ENCODE measurements at regions not wholly inside any gene's neighbourhood (a gene's known extent, or its start where the extent isn't known, plus 50 kb on each side); places are given as distances from the start of the nearest gene placed in this dataset.

GRCh38 chr2:66895206-66895605, 460.3 kb downstream of the MEIS1 start:
- no peak for DNase-seq (ENCODE audit: low spot score)
- Mint-ChIP-seq H3K36me3 (ENCODE audit: low read depth, unreplicated experiment) (no peaks in the 10 kb centered on the region), H3K4me1 (ENCODE audit: unreplicated experiment) (no peaks in the 10 kb centered on the region), H3K27ac (ENCODE audit: unreplicated experiment) (no peak overlapping the region), H3K4me3 (ENCODE audit: unreplicated experiment) (no peak overlapping the region), H3K27me3 (ENCODE audit: unreplicated experiment) (no peaks in the 10 kb centered on the region), H3K9me3 (ENCODE audit: unreplicated experiment) (no peaks in the 10 kb centered on the region)
- no peak for TF ChIP-seq CTCF (IDR thresholded peaks at IDR 0.05; ENCODE audit: unreplicated experiment)

- no peak overlapping the region for H3K4me3 Mint-ChIP-seq (ENCODE audit: unreplicated experiment)
- H3K27ac Mint-ChIP-seq (ENCODE audit: unreplicated experiment) = no peak overlapping the region
- H3K36me3 Mint-ChIP-seq (ENCODE audit: low read depth, unreplicated experiment) = no peaks in the 10 kb centered on the region
- TF ChIP-seq CTCF (IDR thresholded peaks at IDR 0.05; ENCODE audit: unreplicated experiment) = no peak
- H3K9me3 Mint-ChIP-seq (ENCODE audit: unreplicated experiment) = no peaks in the 10 kb centered on the region
- H3K4me1 Mint-ChIP-seq (ENCODE audit: unreplicated experiment) = no peaks in the 10 kb centered on the region
- no peak for DNase-seq (ENCODE audit: low spot score)
- no peaks in the 10 kb centered on the region for H3K27me3 Mint-ChIP-seq (ENCODE audit: unreplicated experiment)
These were observed 461.2 kb downstream of the MEIS1 start for GRCh38 chr2:66896131-66896530.

GRCh38 chr2:66897181-66897580, 462.3 kb downstream of the MEIS1 start:
- no peak for DNase-seq (ENCODE audit: low spot score)
- Mint-ChIP-seq H3K36me3 (ENCODE audit: low read depth, unreplicated experiment) (no peaks in the 10 kb centered on the region), H3K4me3 (ENCODE audit: unreplicated experiment) (no peak overlapping the region), H3K4me1 (ENCODE audit: unreplicated experiment) (no peaks in the 10 kb centered on the region), H3K9me3 (ENCODE audit: unreplicated experiment) (no peaks in the 10 kb centered on the region), H3K27me3 (ENCODE audit: unreplicated experiment) (no peaks in the 10 kb centered on the region), H3K27ac (ENCODE audit: unreplicated experiment) (no peak overlapping the region)
- TF ChIP-seq CTCF (IDR thresholded peaks at IDR 0.05; ENCODE audit: unreplicated experiment) = no peak

- Mint-ChIP-seq H3K27me3 (ENCODE audit: unreplicated experiment) (no peaks in the 10 kb centered on the region), H3K4me1 (ENCODE audit: unreplicated experiment) (no peaks in the 10 kb centered on the region), H3K27ac (ENCODE audit: unreplicated experiment) (no peak overlapping the region), H3K9me3 (ENCODE audit: unreplicated experiment) (no peaks in the 10 kb centered on the region), H3K36me3 (ENCODE audit: low read depth, unreplicated experiment) (no peaks in the 10 kb centered on the region), H3K4me3 (ENCODE audit: unreplicated experiment) (no peak overlapping the region)
- no peak for DNase-seq (ENCODE audit: low spot score)
- no peak for TF ChIP-seq CTCF (IDR thresholded peaks at IDR 0.05; ENCODE audit: unreplicated experiment)
These were observed 462.8 kb downstream of the MEIS1 start for GRCh38 chr2:66897691-66898150.

GRCh38 chr2:66899109-66899508, 464.2 kb downstream of the MEIS1 start:
- Mint-ChIP-seq H3K36me3 (ENCODE audit: low read depth, unreplicated experiment) (no peaks in the 10 kb centered on the region), H3K4me3 (ENCODE audit: unreplicated experiment) (no peak overlapping the region), H3K4me1 (ENCODE audit: unreplicated experiment) (no peaks in the 10 kb centered on the region), H3K27ac (ENCODE audit: unreplicated experiment) (no peak overlapping the region), H3K9me3 (ENCODE audit: unreplicated experiment) (no peaks in the 10 kb centered on the region), H3K27me3 (ENCODE audit: unreplicated experiment) (no peaks in the 10 kb centered on the region)
- no peak for DNase-seq (ENCODE audit: low spot score)
- TF ChIP-seq CTCF (IDR thresholded peaks at IDR 0.05; ENCODE audit: unreplicated experiment) = no peak

Data from endothelial cell (in vitro differentiated cells).